ACHN (cell line): ENCODE measurements at regions not wholly inside any gene's neighbourhood (a gene's known extent, or its start where the extent isn't known, plus 50 kb on each side); places are given as distances from the start of the nearest gene placed in this dataset.
"Not testable (repeated sequence)": the region's sequence is repeated elsewhere in the genome, so short reads cannot be mapped to it uniquely, and the experiment has no call there.

Source experiments
- DNase-seq: peaks from one replicate; pipeline ENCODE4 v3.0.0-alpha.2; 2015
- in situ Hi-C: cut with HindIII; loops from 2 replicates; pipeline ENCODE4 v1.10.0; 2017; ENCODE audit warnings: low sequenced_read_pairs, low pct_ligation_motif_present, low pct_unique_long_range_greater_than_20kb

DNA sequence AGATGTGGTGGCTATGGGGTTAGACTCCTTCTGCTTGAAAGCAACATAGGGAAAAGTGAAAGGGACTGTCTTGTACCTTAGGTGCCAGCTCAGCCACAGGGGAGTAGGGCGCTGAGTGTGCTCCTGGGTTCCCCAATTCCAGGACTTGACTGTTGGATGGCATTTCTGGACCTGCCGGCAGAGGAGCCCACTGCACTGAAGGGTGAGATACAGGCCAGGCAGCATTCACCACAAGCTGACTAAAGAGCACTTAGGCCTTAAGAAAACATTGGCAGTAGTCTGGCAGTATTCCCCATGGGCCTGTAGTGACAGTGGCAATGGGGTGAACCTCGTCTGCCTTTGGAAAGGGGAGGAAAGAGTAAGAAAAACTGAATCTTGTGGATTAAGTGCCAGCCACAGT, 67.1 kb upstream of the TMTC2 start:
- in situ Hi-C loops: no loop called here
- DNase-seq: no peak

DNA sequence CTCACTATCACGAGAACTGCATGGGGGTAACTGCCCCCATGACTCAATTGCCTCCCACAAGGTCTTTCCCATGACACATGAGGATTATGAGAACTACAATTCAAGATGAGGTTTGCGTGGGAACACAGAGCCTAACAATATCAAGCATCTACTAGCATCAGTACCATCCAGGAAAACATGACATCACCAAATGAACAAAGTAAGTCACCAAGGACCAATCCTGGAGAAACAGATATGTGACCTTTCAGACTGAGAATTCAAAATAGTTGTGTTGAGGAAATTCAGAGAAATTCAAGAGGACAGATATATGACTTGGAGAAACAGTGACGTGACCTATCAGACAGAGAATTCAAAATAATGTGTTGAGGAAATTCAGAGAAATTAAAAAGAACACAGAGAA, 65.8 kb upstream of the TMTC2 start:
- in situ Hi-C loops: no loop called here
- DNase-seq: no peak

GRCh38 chr12:82625523-82625922, 61.2 kb upstream of the TMTC2 start:
- DNase-seq: no peak
- in situ Hi-C loops: no loop called here

DNA sequence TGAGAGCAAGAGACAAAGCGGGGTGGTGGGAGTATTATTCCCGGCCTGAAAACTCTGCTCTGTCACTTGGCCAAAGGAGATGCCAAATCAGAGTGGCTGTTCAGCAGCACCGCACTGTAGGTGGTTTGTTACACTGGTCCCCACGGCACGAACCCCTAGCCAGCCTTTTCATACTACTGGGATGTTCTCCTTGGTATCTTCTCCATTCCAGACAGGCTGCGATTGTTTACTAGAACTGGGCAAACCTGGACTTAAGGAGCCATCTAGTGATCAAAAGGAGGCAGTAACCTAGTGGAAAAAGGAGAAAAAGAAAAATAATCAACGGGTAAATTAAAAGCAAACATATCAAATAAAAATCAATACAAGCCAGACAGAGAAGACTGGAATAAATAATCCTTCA, 58.9 kb upstream of the TMTC2 start:
- in situ Hi-C loops: no loop called here

GRCh38 chr12:82634495-82635258, 52.0 kb upstream of the TMTC2 start:
- DNase-seq, in situ Hi-C loops: not testable (repeated sequence)

More for the DNA sequence above, 58.9 kb upstream of the TMTC2 start:
- peak; percentile 76 for DNase-seq

DNA sequence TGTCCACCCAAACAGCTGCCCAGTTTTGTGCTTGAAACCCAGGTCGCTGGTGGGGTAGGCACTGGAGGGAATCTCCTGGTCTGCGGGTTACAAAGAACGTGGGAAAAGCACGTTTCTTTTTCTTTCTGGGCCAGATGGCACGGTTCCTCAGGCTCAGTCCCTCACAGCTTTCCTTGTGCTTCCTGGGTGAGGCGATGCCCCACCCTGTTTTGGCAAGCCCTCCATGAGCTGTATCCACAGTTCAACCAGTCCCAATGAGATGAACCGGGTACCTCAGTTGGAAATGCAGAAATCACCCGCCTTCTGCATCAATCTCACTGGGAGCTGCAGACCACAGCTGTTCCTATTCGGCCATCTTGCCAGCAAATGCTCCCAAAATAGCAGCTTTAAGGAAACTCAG, 51.4 kb upstream of the TMTC2 start:
- in situ Hi-C loops: no loop called here
- no peak for DNase-seq
